H1 (cell line): ENCODE measurements at regions not wholly inside any gene's neighbourhood (a gene's known extent, or its start where the extent isn't known, plus 50 kb on each side); places are given as distances from the start of the nearest gene placed in this dataset.

Experiments
- CTCF ChIA-PET: fragments of 300-600 bp; sonication (Branson Sonifier 250); formaldehyde crosslinking; loops from one replicate; lab custom pipeline; 2021; ENCODE audit not compliant: partially characterized antibody; lab: Charles Lee
- POLR2A ChIA-PET: fragments of 300-600 bp; sonication (Branson Sonifier 250); formaldehyde crosslinking; loops from one replicate; lab custom pipeline; 2021; ENCODE audit warnings: inconsistent platforms; ENCODE audit not compliant: partially characterized antibody; lab: Charles Lee
- DNase-seq, 2 experiments: peaks; one replicate each; pipeline versions ENCODE4 v3.0.0 to v3.0.0-alpha.2; 2010 to 2022; ENCODE audit warnings: low spot score in 2 of 2, low read depth in 1 of 2, mixed read lengths in 1 of 2
- FAIRE-seq: peaks from 2 replicates; lab custom pipeline; 2011; peaks lifted over from hg19 to GRCh38; lab: Jason Lieb, UNC
- H2AFZ ChIP-seq: 2 replicates; pipeline ENCODE4 v1.8.1; 2012; ENCODE audit warnings: low read length, inconsistent platforms
- H2AK5ac ChIP-seq: 2 replicates; pipeline ENCODE4 v1.6.1; 2013; ENCODE audit warnings: low read depth, low read length
- H2BK120ac ChIP-seq: replicated peaks from 2 replicates; pipeline ENCODE3; 2013; ENCODE audit warnings: low read depth, low read length, inconsistent platforms
- H2BK12ac ChIP-seq: 2 replicates; pipeline ENCODE4 v1.6.1; 2013; ENCODE audit warnings: low read depth, low read length
- H2BK15ac ChIP-seq: 2 replicates; pipeline ENCODE4 v1.6.1; 2013; ENCODE audit warnings: low read length
- H2BK20ac ChIP-seq: 2 replicates; pipeline ENCODE4 v1.6.1; 2013; ENCODE audit warnings: low read length
- H2BK5ac ChIP-seq: 2 replicates; pipeline ENCODE4 v1.6.1; 2013; ENCODE audit warnings: low read depth, low read length
- H3K14ac ChIP-seq: 2 replicates; pipeline ENCODE4 v1.6.1; 2013; ENCODE audit warnings: inconsistent platforms; ENCODE audit not compliant: insufficient read length
- H3K18ac ChIP-seq: 2 replicates; pipeline ENCODE4 v1.6.1; 2013; ENCODE audit warnings: low read length; ENCODE audit errors: extremely low read depth
- H3K23ac ChIP-seq: 2 replicates; pipeline ENCODE4 v1.6.1; 2013; ENCODE audit warnings: inconsistent platforms; ENCODE audit not compliant: insufficient read length
- H3K23me2 ChIP-seq: 2 replicates; pipeline ENCODE4 v1.6.1; 2013; ENCODE audit warnings: low read depth, low read length
- H3K27ac ChIP-seq: 2 replicates; pipeline ENCODE4 v1.6.1; 2011; ENCODE audit warnings: low read depth, low read length, inconsistent platforms
- H3K27me3 ChIP-seq, 4 experiments: replicated peaks in 1 of 4; 1 replicate in 1 of 4; 2 replicates in 3 of 4; pipeline versions ENCODE4 v1.6.1 to v1.8.1; 2011 to 2013; ENCODE audit warnings: low read length in 3 of 4, mild to moderate bottlenecking in 3 of 4, inconsistent platforms in 2 of 4, mixed read lengths in 2 of 4, moderate library complexity in 1 of 4; ENCODE audit not compliant: control insufficient read depth in 3 of 4, insufficient read depth in 3 of 4; ENCODE audit errors: extremely low read depth in 1 of 4
- H3K36me3 ChIP-seq, 4 experiments: 2 replicates each; pipeline versions ENCODE4 v1.6.1 to v1.8.1; 2011 to 2013; ENCODE audit warnings: mild to moderate bottlenecking in 4 of 4, low read length in 3 of 4, moderate library complexity in 2 of 4, control low read depth in 1 of 4, inconsistent platforms in 1 of 4; ENCODE audit not compliant: insufficient read depth in 4 of 4, control insufficient read depth in 2 of 4
- H3K4ac ChIP-seq: replicated peaks from 2 replicates; pipeline ENCODE3; 2013; ENCODE audit warnings: low read length, low read depth, mixed read lengths, inconsistent platforms; ENCODE audit not compliant: insufficient read length
- H3K4me1 ChIP-seq, 4 experiments: replicated peaks in 1 of 4; 1 replicate in 1 of 4; 2 replicates in 3 of 4; pipeline versions ENCODE4 v1.6.1 to v1.8.1; 2011 to 2013; ENCODE audit warnings: low read length in 3 of 4, inconsistent platforms in 2 of 4, mixed read lengths in 1 of 4; ENCODE audit not compliant: insufficient read depth in 4 of 4, control insufficient read depth in 3 of 4
- H3K4me2 ChIP-seq, 2 experiments: 2 replicates each; pipeline versions ENCODE4 v1.6.1 to v1.8.1; 2011 to 2013; ENCODE audit warnings: low read depth in 2 of 2, low read length in 2 of 2, control low read depth in 1 of 2, inconsistent platforms in 1 of 2, mild to moderate bottlenecking in 1 of 2; ENCODE audit not compliant: insufficient read depth in 1 of 2
- H3K4me3 ChIP-seq, 4 experiments: fragments of 200-600, 300-600 bp in 1 of 4; sonication (generic), shearing (Covaris generic), sonication (Bioruptor Twin) in 1 of 4; 2 replicates each; pipeline versions ENCODE4 v1.5.1 to v1.8.1; 2011 to 2016; ENCODE audit warnings: low read length in 4 of 4, low read depth in 3 of 4, control low read depth in 2 of 4, inconsistent platforms in 2 of 4, mild to moderate bottlenecking in 2 of 4, mixed read lengths in 1 of 4, moderate library complexity in 1 of 4; ENCODE audit not compliant: insufficient read depth in 2 of 4; ENCODE audit errors: extremely low read depth in 1 of 4
- H3K56ac ChIP-seq: replicated peaks from 2 replicates; pipeline ENCODE3; 2013; ENCODE audit warnings: low read depth, mild to moderate bottlenecking, mixed read lengths, low read length, inconsistent platforms; ENCODE audit not compliant: insufficient read length
- H3K79me1 ChIP-seq: 2 replicates; pipeline ENCODE4 v1.6.1; 2013; ENCODE audit warnings: low read depth, low read length, control low read depth
- H3K79me2 ChIP-seq, 2 experiments: 2 replicates each; pipeline versions ENCODE4 v1.6.1 to v1.8.1; 2012 to 2013; ENCODE audit warnings: low read length in 2 of 2, mild to moderate bottlenecking in 2 of 2, inconsistent platforms in 1 of 2; ENCODE audit not compliant: insufficient read depth in 2 of 2, control insufficient read depth in 1 of 2
- H3K9ac ChIP-seq, 4 experiments: replicated peaks in 1 of 4; 1 replicate in 1 of 4; 2 replicates in 3 of 4; pipeline versions ENCODE4 v1.6.1 to v1.8.1; 2011 to 2013; ENCODE audit warnings: low read depth in 3 of 4, low read length in 3 of 4, control low read depth in 2 of 4, mild to moderate bottlenecking in 2 of 4, moderate library complexity in 2 of 4, inconsistent platforms in 1 of 4; ENCODE audit errors: extremely low read depth in 1 of 4
- H3K9me3 ChIP-seq, 2 experiments: 2 replicates each; pipeline versions ENCODE4 v1.6.1 to v1.8.1; 2012 to 2013; ENCODE audit warnings: mild to moderate bottlenecking in 2 of 2, moderate library complexity in 2 of 2, control low read depth in 1 of 2, inconsistent platforms in 1 of 2, low read depth in 1 of 2, low read length in 1 of 2, mixed read lengths in 1 of 2; ENCODE audit not compliant: insufficient read depth in 2 of 2
- H4K20me1 ChIP-seq, 2 experiments: replicated peaks in 1 of 2; 2 replicates each; pipeline versions ENCODE3 to v1.8.1; 2011 to 2013; ENCODE audit warnings: inconsistent platforms in 2 of 2, low read length in 2 of 2, mild to moderate bottlenecking in 1 of 2; ENCODE audit not compliant: insufficient read depth in 2 of 2, control insufficient read depth in 1 of 2
- H4K5ac ChIP-seq: 2 replicates; pipeline ENCODE4 v1.6.1; 2013; ENCODE audit warnings: low read length, low read depth, mixed read lengths, inconsistent platforms; ENCODE audit not compliant: insufficient read length
- H4K8ac ChIP-seq: 2 replicates; pipeline ENCODE4 v1.8.0; 2013; ENCODE audit warnings: mild to moderate bottlenecking, moderate library complexity, low read length, inconsistent platforms; ENCODE audit not compliant: insufficient read depth; ENCODE audit errors: extremely low read depth
- H4K91ac ChIP-seq: replicated peaks from 2 replicates; pipeline ENCODE3; 2013; ENCODE audit warnings: low read length, mixed read lengths, inconsistent platforms; ENCODE audit not compliant: insufficient read length
- ASH2L ChIP-seq: fragments of 200-600, 300-600 bp; sonication (generic); IDR thresholded peaks from one replicate; pipeline ENCODE4 v1.7.1; 2017; ENCODE audit warnings: low read length
- CBX8 ChIP-seq: fragments of 300-800, 300-1000 bp; sonication (generic); IDR thresholded peaks from 2 replicates; pipeline ENCODE4 v1.7.1; 2016; ENCODE audit warnings: low read depth, low read length, borderline replicate concordance
- GABPA ChIP-seq: IDR thresholded peaks from 2 replicates; pipeline ENCODE4 v1.6.1; 2011; ENCODE audit warnings: mild to moderate bottlenecking, low read length, moderate library complexity, borderline replicate concordance; ENCODE audit not compliant: insufficient read depth
- JUND ChIP-seq: IDR thresholded peaks from 2 replicates; pipeline ENCODE4 v1.6.1; 2011; ENCODE audit warnings: mild to moderate bottlenecking, improper control_type of control experiment, low read length
- KDM1A ChIP-seq: fragments of 200-600, 300-600 bp; sonication (generic); IDR thresholded peaks from 2 replicates; pipeline ENCODE4 v1.7.1; 2016; ENCODE audit warnings: mild to moderate bottlenecking, low read length, borderline replicate concordance
- MAFK ChIP-seq: IDR thresholded peaks from 2 replicates; pipeline ENCODE4 v1.6.1; 2012; ENCODE audit warnings: low read depth, mild to moderate bottlenecking, improper control_type of control experiment, low read length
- NRF1 ChIP-seq: IDR thresholded peaks from 2 replicates; pipeline ENCODE4 v1.6.1; 2011; ENCODE audit warnings: mild to moderate bottlenecking, low read depth, low read length, improper control_type of control experiment
- SAP30 ChIP-seq: fragments of 300-600 bp; sonication (generic); IDR thresholded peaks from 2 replicates; pipeline ENCODE4 v1.7.1; 2012; ENCODE audit warnings: low read length, moderate library complexity, mild to moderate bottlenecking, inconsistent platforms; ENCODE audit not compliant: insufficient read depth, insufficient replicate concordance
- TAF1 ChIP-seq: IDR thresholded peaks from 2 replicates; pipeline ENCODE4 v1.6.1; 2011; ENCODE audit warnings: mild to moderate bottlenecking, low read depth, low read length
- YY1 ChIP-seq: IDR thresholded peaks from 2 replicates; pipeline ENCODE4 v1.6.1; 2011; ENCODE audit warnings: low read depth, mild to moderate bottlenecking, low read length
- WGBS, 2 experiments: shearing (Covaris generic) in 1 of 2; methylation state at CpG; one replicate each; pipeline versions ENCODE4 v1.1.6 to v1.1.7; 2013 to 2015; ENCODE audit warnings: low lambda C conversion rate in 2 of 2, mixed read lengths in 2 of 2, inconsistent platforms in 1 of 2, low coverage in 1 of 2, missing lambda C conversion rate in 1 of 2; ENCODE audit not compliant: insufficient replicate concordance in 2 of 2, insufficient coverage in 1 of 2, insufficient read length in 1 of 2; ENCODE audit errors: extremely low coverage in 1 of 2, missing lambda C conversion rate in 1 of 2; 5-methylcytosine and 5-hydroxymethylcytosine counted together
- TF ChIP-seq, protein P1 (sequence below): IDR thresholded peaks from 2 replicates; pipeline ENCODE4 v1.6.1; 2012; ENCODE audit warnings: low read length, inconsistent platforms
- TF ChIP-seq, protein P2 (sequence below): IDR thresholded peaks from 2 replicates; pipeline ENCODE4 v1.6.1; 2012; ENCODE audit warnings: inconsistent platforms

- Histone ChIP-seq H3K18ac (no peak overlapping the region), H4K20me1 (peaks cover 0 to 2% of the 10 kb centered on the region in 2 experiments), H4K5ac (no peak overlapping the region), H3K27ac (no peak overlapping the region), H3K23ac (no peak overlapping the region), H3K27me3 (no peaks in the 10 kb centered on the region; a peak in 1 of 7 replicates), H3K4ac (no peak overlapping the region), H3K9me3 (no peaks in the 10 kb centered on the region), H3K79me1 (no peaks in the 10 kb centered on the region), H3K79me2 (no peaks in the 10 kb centered on the region), H2AFZ (no peak overlapping the region), H3K23me2 (peaks cover 7% of the 10 kb centered on the region; the same call in 1 of the 2 replicates), H3K4me3 (no peak overlapping the region), H2BK15ac (no peak overlapping the region), H3K36me3 (no peaks in the 10 kb centered on the region), H2BK12ac (no peak overlapping the region), H2BK20ac (no peak overlapping the region), H2AK5ac (no peak overlapping the region), H3K56ac (no peak overlapping the region), H3K9ac (no peak overlapping the region), H3K4me2 (no peak overlapping the region), H3K4me1 (peaks cover 0 to 3% (median 0%) of the 10 kb centered on the region in 4 experiments; a peak in 2 of 7 replicates), H4K91ac (no peak overlapping the region), H4K8ac (no peak overlapping the region), H2BK5ac (no peak overlapping the region), H2BK120ac (no peak overlapping the region), H3K14ac (no peak overlapping the region)
- FAIRE-seq = no peak
- POLR2A ChIA-PET = interaction anchor here (0.8 kb wide), 1 partner anchor 11 kb away, joined by 3 read pairs; no protein-coding TSS in a partner anchor
- no peak for DNase-seq
- 87% methylated on average over 7 of the region's 7 CpGs; no CpG with 5 or more reads in 1 of the 2 experiments for WGBS, 2 experiments
- CTCF ChIA-PET = interaction anchor here (1.4 to 1.8 kb wide), 3 partner anchors 13 to 60 kb away, joined by 4 to 7 read pairs (median 5); no protein-coding TSS in a partner anchor
- no peak for TF ChIP-seq SAP30
- TF ChIP-seq YY1 = no peak
- no peak for TF ChIP-seq GABPA
- no peak for TF ChIP-seq JUND
- no peak for TF ChIP-seq CBX8
- TF ChIP-seq NRF1 = no peak
- TF ChIP-seq, protein P1, sequence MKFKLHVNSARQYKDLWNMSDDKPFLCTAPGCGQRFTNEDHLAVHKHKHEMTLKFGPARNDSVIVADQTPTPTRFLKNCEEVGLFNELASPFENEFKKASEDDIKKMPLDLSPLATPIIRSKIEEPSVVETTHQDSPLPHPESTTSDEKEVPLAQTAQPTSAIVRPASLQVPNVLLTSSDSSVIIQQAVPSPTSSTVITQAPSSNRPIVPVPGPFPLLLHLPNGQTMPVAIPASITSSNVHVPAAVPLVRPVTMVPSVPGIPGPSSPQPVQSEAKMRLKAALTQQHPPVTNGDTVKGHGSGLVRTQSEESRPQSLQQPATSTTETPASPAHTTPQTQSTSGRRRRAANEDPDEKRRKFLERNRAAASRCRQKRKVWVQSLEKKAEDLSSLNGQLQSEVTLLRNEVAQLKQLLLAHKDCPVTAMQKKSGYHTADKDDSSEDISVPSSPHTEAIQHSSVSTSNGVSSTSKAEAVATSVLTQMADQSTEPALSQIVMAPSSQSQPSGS = no peak
- no peak for TF ChIP-seq ASH2L
- TF ChIP-seq TAF1 = no peak
- no peak for TF ChIP-seq KDM1A
- no peak for TF ChIP-seq MAFK
- TF ChIP-seq, protein P2, sequence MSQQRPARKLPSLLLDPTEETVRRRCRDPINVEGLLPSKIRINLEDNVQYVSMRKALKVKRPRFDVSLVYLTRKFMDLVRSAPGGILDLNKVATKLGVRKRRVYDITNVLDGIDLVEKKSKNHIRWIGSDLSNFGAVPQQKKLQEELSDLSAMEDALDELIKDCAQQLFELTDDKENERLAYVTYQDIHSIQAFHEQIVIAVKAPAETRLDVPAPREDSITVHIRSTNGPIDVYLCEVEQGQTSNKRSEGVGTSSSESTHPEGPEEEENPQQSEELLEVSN = no peak
These were observed 375.0 kb upstream of the EEF2KMT start for GRCh38 chr16:5472552-5472951.
